Frontal cortex (tissue), 3 donors: ENCODE measurements at regions not wholly inside any gene's neighbourhood (a gene's known extent, or its start where the extent isn't known, plus 50 kb on each side); places are given as distances from the start of the nearest gene placed in this dataset.
A peak's percentile ranks its signal among the peaks of the same experiment; 100 is the strongest.
"Not testable (repeated sequence)": the region's sequence is repeated elsewhere in the genome, so short reads cannot be mapped to it uniquely, and the experiment has no call there.

ENCODE experiments used
- DNase-seq, 2 donors: peaks; one replicate each; pipeline ENCODE4 v3.0.0; 2012; ENCODE audit warnings: low spot score in 2 of 2
- FAIRE-seq: peaks from 2 replicates; lab custom pipeline; 2012; peaks lifted over from hg19 to GRCh38; lab: Jason Lieb, UNC
- donor health status: control.
- donor health status: control.
- donor health status: control.

DNA sequence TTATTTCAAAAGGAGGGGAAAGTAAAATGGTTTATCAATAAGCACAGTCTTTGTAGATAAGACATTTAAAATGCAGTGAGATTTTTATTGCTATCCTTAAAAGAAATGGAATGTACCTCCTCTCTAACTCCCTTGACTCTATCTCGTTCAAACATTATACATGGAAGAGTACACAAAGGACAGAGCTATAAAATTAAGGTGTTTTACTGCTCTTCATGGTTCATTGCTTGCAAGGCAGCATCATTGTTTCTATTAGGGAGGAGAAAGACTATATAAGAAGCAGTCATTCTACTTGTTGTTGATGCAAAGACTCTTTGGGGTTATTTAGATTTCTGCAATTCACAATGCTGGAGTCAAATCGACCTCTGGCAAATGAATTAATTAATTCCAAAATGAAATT, 380.2 kb upstream of the NDST3 start:
- no peak for DNase-seq
- FAIRE-seq, result no peak

DNA sequence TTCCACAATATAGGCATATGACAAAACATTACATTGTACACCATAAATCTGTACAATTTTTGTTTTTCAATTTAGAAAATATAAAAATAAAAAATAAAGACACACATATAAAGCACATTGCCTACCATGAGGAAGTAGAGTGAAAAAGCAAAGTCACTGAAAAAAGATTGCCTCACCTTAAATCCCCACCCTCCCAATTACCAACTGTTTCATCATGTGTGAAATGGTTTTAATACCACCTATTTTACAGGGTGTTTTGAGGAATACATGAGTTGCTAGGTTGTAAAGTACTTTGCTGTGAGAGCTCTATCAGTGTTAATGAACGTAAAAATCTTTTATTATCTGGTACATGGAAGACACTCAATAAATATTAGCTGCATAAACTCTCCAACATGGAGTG, 373.6 kb upstream of the NDST3 start:
- FAIRE-seq (no peak), DNase-seq (no peak)

DNA sequence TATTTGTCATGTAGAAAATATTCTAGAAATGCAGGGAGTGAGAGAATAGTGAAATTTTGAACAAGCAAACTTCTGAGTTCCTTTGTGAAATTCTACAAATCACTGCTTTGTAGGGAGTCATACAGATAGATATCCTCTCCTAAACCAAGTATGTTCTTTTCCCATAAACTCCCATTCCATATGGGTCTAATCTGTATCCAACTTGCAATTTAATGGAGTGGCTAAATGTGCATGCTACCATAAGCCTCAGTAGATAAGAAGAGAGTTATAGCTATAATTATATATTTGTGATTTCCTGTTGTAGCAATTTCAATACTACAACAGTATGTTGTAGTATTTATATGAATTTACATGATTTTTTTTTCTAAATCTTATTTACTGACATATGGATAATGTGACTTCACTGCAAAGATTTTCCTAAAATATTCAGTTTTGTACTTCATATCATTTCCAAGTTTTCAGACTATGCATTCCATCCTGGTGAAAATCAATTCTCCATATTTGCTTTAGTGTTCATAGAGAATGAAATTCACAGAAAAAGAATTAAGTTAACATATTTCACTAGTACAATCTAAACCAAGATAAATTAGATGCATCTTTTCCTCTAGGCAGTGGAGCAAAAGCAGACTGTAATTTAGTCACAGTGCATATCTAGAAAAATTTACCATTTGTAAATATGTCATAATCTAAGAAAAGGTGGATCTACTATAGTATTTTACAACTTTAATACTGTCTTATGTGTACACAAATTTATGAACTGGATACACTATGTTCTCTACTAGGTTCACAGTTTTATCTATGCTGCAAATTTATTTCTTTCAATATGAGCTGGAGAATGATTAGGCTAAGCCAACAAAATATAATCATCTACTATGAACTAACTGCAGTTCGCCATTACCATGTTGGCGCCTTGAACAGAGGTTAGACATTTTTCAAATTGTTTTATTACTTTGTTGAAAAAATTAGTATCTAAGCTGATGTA, 372.9 kb upstream of the NDST3 start:
- DNase-seq (no peak), FAIRE-seq (no peak)

DNA sequence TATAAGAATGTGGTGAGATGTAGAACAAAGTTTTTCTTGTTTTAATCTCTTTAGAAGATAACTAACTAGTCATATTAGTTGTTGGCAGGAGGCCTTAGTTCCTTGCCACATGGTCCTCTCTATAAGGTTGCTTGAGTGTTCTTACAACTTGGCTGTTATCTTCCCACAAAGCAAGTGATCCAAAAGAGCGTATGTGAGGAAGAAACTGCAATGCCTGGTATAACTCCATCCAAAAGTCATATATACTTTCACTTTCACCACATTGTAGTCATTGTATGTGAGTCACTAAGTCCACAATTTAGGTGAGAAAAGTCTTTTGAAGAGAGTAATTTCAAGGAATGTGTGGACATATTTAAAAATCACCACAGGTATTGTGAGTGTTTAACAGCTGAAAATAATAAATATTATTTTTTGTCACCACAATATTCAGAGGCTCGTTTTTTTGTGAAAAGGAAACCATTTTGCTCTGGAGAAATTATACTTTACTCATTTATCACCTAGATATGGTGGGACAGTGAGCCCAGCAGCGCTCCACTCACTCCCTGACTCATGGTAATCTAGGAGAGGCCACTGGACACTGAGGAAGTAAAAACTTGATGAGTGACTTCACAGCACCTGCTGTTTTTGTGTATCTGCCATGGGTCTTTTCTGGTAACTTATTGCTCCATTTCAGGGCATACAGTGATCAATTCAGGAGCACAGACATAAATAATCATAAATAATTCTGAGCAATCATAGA, 369.4 kb upstream of the NDST3 start:
- FAIRE-seq, result no peak
- no peak for DNase-seq

DNA sequence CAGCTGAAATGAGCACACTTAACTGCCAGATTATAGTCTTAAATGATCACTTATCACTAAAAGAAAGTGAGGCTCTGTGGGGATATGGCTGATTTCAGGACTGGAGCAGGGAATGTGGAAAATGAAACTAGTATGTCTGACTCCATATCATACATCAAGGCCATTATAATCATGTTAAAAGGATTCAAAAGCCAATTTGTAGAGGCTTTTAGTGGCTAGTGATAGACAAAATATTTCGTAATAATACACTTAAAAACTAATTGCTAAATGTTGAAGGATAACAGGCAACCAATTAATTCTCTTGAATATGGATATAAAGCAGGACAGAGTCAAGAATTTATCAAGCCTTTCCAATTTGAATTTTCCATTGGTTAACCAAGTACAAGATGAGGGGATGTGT, 358.1 kb upstream of the NDST3 start:
- FAIRE-seq (no peak), DNase-seq (no peak)

DNA sequence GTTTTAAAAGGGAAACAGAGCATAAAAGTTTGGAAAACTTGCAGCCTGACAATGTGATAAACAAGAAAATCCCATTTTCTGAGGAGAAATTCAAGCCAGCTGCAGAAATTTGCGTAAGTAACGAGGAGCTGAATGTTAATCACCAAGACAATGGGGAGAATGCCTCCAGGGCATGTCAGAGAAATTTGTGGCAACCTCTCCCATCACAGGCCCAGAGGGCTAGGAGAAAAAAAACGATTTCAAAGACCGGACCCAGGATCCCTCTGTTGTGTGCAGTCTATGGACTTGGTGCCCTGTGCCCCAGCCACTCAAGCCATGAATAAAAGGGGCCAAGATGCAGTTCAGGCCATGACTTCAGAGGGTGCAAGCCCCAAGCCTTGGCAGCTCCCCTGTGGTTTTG, 355.4 kb upstream of the NDST3 start:
- FAIRE-seq (no peak), DNase-seq (no peak)

DNA sequence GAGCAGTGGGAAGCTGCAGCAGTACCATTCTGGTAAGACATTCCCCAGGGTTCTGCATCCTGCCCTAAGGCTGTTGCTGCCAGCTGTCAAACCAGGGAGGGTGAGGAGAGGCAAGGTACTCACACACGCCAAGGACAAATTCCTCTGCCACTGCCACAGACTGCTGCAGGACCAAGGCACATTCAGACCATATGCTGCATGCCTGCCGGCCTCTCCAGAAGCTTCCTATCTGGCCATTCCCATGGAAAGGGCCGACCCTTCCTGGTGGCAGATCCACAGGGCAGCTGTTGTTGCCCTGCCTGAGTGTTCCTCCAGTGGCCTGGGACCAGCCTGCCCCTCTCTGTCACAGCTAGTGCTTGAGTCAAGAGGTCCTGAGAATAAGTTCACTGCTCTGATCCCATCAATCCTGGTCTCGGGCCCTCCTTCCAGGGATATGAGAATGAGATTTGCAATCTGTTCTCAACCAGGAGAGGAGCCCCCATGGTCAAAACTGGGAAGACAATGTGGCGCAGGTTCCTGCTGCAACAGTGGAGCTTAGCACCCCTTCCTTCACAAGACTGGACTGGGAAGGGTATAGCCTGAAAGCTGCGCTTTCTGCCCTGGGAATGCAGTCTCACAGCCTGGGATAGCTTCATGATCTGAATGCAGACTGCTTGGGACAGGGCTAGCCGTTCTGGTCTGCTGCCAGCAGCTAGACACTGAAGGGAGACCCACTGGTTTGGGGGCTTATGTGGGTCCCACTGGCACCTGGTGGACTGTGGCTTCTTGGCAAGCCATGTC, 342.5 kb upstream of the NDST3 start:
- no peak for DNase-seq
- no peak for FAIRE-seq

DNA sequence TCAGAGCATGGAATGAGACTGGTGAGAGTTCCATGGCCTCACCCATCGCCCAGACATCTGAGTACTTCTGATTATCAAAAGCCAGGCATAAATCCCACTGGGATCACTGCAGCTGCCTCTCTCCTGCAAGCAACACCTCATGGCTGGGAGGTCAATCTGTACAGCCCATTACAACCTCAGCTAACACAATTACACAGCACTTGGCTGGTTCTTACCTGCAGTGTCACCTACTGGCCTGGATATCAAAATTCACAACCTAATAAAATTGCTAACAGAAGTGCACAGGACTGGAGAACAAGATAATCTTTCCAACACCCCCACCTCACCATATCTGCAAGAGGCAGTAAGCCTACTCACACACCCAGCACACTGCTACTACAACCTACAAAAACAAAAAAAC, 341.7 kb upstream of the NDST3 start:
- FAIRE-seq, result no peak
- no peak for DNase-seq

DNA sequence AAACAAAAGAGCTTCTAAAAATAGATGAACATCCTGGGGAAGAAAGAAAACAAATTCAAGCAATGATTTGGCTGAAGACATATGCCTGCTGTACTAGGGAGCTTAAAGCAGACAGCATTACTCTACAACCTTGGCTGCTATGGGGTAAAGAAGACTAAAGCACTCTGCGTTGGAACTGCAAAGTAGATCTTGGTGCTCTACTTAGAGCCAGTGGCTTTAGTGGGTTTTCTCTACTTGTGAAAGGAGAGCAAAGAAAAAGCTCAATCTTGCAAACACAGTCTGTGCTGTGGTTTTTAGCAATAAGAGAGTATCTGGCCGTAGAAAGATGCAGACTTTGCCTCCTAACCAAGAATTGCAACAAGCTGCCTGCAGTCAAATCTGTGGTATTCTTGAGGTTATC, 334.7 kb upstream of the NDST3 start:
- DNase-seq, result no peak

DNA sequence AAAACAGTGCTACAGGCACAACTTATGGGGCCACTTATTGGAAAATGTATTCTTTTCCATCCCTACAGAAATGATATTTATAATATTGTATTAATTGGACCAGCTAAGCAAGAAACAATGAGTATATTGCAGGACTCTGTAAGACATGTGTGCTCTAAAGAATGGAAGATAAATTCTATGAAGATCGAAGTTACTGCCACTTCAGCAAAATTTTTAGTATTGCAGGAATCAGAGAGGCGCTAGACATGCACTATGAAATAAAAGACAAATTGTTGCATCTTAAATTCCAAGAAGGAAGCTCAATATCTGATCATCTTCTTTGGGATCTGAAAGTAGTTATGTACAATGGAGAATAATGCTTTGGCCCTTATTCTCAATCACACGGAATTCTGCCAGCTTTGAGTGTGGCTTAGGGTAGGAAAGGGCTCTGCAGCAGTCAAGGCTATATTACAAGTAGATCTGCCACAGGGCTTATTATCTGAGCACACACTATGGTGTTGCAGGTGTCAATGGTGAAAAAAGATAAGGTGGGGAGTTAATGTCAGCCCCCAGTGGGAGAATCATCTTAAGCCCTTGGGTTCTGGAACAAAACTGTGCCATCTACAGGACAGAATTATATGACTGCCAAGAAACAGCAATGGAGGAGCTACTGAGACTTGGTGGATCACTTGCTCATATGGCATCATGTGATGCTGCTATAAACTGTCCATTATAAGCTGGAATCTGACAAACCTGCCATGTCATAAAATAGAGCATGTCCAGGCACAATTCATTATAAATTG, 334.0 kb upstream of the NDST3 start:
- no peak for DNase-seq
- FAIRE-seq, result no peak

More for the DNA sequence above, 334.7 kb upstream of the NDST3 start:
- no peak for FAIRE-seq

DNA sequence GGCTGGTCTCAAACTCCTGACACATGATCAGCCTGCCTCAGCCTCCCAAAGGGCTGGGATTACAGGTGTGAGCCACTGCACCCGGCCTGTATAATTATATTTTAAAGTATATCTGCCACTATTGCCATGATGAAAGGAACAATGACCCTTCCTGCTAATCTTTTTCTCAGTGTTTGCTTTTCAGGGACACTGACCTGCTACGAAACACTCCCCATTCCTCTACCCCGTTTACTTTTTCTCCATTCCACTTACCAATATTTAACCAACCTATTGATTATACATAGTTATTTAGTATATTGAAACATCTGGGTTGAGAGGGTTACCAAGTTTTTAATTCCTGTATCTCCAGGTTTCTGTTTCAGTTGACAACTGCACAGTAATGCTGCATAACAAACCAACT, 331.9 kb upstream of the NDST3 start:
- DNase-seq, result no peak
- no peak for FAIRE-seq

DNA sequence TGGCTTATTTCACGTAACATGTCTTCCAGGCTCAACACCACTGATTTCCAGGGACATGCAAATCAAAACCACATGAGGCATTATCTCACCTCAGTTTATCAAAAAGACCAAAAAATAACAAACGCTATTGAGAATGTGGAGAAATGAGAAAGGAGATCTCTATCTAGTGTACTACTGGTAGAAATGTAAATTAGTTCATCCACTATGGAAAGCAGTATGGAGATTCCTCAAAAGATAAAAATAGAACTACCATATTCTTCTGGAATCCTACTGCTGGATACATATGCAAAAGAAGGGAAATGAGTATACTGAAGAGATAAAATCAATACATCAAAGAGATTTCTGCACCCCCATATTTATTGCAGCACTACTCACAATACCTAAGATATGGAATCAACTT, 329.6 kb upstream of the NDST3 start:
- no peak for FAIRE-seq
- no peak for DNase-seq

DNA sequence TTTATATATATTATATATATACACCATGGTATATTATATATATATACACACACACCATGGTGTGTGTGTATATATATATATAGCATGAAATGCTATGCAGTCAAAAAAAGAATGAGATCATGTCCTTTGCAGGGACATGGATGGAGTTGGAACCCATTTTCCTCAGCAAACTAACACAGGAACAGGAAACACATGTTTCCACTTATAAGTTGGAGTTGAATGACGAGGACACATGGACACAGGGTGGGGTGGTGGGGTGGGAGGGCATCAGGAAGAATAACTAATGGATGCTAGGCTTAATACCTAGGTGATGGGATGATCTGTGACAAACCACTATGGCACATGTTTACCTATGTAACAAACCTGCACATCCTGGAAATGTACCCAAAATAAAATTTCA, 293.6 kb upstream of the NDST3 start:
- DNase-seq (no peak), FAIRE-seq (no peak)

DNA sequence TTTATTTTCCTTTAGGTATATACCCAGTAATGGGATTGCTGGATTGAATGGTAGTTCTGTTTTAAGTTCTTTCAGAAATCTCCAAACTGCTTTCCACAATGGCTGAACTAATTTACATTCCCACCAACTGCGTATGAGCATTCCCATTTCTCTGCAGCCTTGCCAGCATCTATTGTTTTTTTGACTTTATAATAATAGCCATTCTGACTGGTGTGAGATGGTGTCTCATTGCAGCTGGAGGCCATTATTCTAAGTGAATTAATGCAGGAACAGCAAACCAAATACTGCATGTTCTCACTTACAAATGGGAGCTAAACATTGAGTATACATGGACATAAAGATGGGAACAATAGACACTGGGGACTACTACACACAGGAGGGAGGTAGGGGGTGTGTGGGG, 288.9 kb upstream of the NDST3 start:
- FAIRE-seq, DNase-seq: not testable (repeated sequence)

DNA sequence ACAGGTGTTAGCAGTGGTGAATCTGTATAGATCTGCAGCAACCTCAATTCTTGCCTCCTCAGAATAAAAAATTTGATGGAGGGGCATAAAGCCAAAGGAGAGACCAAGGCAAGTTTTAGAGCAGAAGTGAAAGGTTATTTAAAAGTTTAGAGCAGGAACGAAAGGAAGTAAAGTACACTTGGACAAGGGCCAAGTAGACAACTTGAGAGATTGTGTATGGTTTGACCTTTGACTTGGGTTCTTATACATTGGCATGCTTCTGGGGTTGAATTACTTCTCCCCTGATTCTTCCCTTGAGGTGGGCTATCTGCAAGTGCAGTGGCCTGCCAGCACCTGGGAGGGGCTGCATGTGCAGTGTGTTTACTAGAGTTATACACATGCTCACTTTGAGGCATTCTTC, 278.8 kb upstream of the NDST3 start:
- DNase-seq (no peak), FAIRE-seq (no peak)

DNA sequence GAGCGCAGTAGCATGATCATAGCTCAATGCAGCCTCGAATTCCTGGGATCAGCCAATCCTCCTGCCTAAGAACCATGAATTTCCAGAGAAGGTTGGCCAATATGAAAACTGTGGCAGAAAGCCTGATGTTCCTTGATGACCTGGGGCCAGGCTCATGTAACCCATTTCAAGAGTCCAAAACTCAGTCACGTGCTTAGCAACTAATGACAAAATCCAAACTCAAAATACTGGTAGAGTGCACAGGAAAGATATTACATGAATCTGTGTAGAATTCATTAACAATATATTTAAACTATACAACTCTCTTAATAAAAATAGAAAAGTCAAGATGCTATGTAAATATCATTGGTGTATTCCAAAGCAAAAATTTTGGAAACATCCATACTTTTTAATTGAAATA, 265.7 kb upstream of the NDST3 start:
- no peak for FAIRE-seq
- DNase-seq, result no peak

DNA sequence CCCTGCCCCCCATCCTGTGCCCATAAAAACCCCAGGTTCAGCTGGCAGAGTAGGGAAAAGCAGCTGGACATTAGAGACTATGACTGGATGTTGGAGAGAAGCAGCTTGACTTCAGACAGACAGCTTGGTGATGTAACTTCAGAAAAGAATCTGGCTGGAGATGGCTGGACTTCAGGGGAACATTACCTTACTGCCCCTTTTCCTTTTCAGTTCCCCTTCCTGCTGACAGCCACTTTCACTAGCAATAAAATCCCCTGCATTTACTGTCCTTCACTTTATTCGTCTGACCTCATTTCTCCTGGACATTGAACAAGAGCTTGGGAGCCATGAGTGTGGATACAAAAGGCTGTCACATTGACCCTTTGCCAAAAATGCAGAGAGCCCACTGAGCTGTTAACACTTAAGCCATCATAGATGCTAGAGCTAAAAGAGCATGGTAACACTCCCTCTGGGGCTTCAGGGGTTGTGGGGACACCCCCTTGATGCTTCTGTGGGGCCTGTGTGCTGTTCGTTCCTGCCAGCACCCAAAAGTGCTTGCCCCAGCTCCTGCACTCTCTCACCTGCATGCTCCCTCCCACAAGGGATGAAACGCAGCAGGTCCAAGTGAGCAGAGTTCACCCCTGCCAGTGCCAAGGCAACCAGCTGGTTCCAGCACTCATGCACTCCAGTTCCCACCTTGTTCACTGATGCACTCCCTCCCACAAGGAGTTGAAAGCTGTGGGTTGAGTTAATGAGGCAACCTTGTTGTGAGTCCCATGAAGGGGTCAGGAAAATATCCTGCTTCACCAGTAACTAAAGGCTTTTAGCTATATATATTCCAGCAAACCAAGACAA, 263.8 kb upstream of the NDST3 start:
- no peak for DNase-seq
- FAIRE-seq, result no peak

DNA sequence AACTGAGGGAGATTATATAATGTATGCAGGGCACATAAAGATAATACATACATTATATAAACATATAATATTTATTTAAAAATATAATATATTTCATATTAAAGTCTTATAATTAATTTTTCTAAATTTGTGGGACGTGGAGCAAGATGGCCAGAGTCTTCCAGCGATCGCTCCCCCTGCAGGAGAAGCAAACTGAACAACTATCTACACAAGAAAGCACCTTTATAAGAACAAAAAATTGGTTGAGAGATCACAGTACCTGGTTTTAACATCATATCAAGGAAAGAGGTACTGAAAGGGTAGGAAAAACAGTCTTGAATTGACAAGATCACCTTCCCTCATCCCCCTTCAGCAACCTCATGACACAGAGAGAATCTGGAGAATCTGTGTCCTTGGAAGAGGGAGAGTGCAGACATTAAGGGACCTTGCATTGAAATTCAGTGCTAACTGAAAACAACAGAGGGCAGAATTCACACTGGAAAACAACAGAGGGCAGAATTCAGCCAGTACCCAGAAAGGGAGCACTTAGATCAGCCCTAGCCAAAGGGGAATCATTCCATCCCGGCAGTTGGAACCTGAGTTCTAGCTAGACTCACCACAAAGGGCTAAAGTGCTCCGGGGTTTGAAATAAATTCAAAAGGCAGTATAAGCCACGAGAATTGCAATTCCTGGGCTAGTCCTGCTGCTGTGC, 262.5 kb upstream of the NDST3 start:
- peak in 1 of 2 donors; percentile 2 for DNase-seq
- FAIRE-seq, result no peak
